Fibroblast of skin of left quadriceps (primary cell): ENCODE measurements at regions not wholly inside any gene's neighbourhood (a gene's known extent, or its start where the extent isn't known, plus 50 kb on each side); places are given as distances from the start of the nearest gene placed in this dataset.
"Not testable (repeated sequence)": the region's sequence is repeated elsewhere in the genome, so short reads cannot be mapped to it uniquely, and the experiment has no call there.

Experiments
- DNase-seq, 2 experiments: peaks; one replicate each; pipeline ENCODE4 v3.0.0-alpha.2; 2013; ENCODE audit warnings: low read depth in 2 of 2

DNA sequence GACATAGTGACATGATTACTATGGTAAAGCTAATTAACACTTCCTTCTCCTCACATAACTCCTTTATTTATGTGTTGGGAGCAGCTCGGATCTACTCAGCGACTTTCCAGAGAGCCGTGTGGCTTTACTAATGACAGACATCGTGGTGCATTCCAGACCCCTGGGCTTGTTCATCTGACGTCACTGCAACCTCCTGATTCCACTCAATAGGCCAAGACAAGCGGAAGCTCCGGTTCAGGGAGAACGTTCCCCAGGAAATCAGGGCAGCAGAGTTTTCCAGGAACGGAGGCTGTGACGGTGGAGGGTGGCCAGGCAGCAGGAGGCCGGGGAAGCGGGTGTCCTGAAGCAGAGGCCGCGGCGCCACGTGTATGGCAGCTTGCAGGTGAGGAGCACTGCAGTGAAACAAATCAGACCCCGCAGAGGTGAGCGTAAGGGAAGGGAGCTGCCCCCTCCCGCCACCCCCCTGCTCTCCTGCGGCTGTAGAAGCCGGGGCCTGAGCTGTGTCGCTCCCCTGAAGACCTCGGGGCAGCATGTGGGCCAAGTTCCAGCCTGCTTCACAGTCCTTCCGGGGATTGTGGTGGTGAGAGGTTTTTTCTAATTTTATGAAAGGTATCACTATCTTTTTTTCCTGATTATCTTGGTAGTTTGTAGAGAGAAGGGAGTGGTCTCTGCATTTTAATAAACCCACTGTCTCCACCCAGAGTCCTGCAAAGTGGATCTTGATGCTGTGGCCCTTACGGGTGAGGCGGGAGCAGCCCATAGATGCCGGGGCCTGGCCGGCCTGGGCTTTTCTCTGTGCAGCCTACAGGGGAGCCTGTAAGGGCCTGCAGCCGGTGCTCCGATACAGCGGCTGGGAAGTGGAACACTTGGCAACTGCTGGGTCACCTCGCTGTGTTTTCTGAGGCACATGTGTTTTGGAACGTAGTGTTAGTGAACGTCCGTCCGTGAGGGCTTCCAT lies 220.4 kb upstream of the IRX4 start:
- DNase-seq, result no peak

- no peak for DNase-seq
Observed at GRCh38 chr5:2101685-2102084, 219.0 kb upstream of the IRX4 start.

DNA sequence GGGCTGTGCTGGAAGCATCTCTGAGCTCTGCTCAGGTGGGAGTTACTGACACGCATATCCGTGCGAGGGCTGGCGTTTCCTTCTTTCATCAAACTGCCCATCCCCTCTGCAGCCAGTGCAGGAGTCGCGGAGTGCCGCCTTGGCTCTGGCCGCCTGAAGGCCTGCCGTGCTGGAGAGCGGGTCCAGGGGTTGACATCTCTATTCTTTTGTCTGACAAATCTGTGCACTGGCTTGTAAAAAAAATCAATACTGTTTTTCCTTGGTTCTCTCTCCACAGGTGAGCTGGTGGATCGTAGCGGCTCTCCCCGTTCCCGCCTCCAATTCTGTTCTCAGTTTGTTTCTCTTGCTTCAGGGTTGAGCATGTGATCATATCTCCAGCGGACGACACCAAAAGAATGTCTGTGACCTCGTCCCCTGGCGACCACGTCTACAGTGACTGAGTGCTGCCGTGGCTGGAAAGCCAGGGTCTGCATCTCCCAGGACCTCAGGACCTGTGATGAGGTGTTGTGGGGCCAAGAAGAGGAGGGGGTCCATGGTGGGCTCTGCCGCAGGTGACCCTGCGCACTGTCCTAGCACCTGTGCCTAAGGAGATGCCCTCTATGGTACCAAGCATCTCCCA lies 214.3 kb upstream of the IRX4 start:
- no peak for DNase-seq

- DNase-seq, result no peak
Observed at GRCh38 chr5:2095011-2095410, 212.3 kb upstream of the IRX4 start.

DNA sequence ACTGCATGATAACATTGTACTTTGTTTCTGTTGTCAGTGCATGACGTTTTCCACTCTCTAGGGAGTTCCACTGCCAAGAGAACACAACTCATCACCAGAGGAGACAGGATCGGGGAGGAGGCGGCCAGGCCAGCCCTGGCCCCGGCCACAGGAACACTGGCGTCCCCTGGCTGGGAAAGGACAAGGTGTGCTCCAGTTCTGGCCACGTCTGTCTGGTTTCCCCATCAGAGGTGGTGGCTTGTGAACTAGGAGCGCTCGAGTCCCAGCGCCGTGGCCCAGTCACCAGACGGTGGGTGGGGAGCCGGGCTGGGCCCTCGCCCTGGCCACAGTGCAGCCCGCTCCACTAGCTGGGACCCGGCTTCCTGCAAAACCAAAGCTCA lies 211.9 kb upstream of the IRX4 start:
- no peak for DNase-seq

- no peak for DNase-seq
Observed at GRCh38 chr5:2093859-2094615, 211.3 kb upstream of the IRX4 start.

DNA sequence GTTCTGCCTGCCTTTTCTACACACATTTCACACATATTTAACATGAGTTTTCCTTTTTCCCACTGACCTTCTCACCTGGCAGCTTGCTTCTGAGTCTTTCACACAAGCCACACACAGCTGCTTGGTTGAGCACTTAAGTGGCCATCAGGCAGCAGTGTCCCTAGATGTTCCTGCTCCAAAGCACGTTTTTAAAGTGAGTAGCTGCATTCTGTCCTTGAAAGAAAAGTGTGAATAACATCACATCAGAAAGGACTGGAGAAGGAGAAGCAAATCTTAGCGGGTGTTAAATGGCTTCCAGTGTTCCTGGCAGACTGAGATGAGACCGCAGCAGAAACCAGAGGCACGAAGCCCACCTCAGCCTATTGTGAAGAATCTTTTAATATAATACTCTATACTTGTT lies 209.2 kb upstream of the IRX4 start:
- DNase-seq, result no peak

DNA sequence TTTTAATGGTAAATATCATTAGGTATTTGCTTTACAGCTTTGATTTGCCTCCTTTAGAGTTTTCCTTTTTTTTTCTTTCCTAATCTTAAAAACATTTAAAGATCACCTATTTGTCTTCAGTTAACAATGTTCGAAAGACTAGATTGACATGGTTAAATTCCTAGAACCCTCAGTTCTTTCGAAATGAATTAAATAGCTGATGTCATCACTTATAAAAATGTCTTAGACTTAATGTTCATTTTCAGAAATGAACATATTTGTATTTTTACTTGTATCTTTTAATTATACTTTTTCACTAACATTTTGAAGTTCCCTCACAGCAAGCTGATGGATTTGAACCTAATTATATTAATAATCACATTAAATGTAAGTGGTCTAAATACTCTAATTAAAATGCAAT lies 205.3 kb upstream of the IRX4 start:
- no peak for DNase-seq

DNA sequence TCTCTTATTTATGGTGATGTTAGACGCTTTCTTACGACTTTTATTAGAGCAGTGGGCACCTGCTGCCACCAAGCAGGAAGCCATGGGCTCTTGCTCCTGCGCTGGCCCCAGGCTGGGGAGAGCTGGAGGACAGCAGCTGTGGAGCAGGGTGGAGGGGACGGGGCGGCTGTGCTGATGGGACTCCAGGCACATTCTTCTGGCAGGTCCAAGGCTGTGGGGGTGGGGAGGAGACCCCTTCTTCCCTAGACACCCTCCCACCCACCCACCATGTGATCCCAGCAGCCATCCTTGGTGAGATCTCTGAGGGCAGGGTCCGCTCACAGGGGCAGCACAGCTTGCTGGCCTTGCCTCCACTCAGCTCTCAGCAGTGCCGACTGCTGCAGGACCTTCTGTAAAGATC lies 192.6 kb upstream of the IRX4 start:
- no peak for DNase-seq

DNA sequence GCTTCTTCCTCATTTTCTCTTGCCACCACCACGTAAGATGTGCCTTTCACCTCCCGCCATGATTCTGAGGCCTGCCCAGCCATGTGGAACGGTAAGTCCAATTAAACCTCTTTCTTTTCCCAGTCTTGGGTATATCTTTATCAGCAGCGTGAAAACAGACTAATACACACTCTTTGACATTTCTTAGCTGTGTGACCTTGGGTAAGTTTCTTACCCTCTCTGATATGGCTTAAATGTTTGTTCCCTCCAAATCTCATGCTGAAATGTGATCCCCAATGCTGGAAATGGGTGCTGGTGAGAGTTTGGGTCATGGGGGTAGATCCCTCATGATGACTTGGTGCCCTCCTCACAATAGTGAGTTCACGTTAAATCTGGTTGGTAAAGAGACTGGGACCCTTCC lies 188.8 kb upstream of the IRX4 start:
- no peak for DNase-seq

GRCh38 chr5:2070787-2071186 lies 188.1 kb upstream of the IRX4 start:
- not testable (repeated sequence) for DNase-seq

DNA sequence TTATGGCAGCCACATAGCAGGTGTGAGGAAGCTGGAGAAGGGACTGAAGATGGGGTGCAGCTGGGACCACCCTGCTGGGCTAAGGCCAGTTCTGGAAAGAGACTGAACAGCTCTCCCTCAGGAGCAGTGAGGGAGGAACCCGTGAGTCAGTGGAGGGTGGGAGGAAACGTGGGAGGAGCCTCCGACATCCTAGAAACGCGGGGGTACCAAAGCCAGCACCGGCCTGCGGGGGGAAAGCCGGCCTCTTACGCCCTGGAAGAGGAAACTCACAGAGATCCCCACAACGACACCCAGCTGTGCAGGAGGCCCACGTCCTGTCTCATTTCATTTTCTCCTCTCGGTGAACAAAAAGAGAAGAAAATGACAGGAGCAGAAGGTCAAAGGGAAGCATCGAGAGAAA lies 185.8 kb upstream of the IRX4 start:
- no peak for DNase-seq

GRCh38 chr5:2066373-2066772 lies 183.6 kb upstream of the IRX4 start:
- DNase-seq, result no peak

GRCh38 chr5:2063380-2063779 lies 180.7 kb upstream of the IRX4 start:
- not testable (repeated sequence) for DNase-seq

- no peak for DNase-seq
Observed at GRCh38 chr5:2052687-2053086, 170.0 kb upstream of the IRX4 start.

GRCh38 chr5:2049876-2050275 lies 167.2 kb upstream of the IRX4 start:
- DNase-seq, result no peak

GRCh38 chr5:2048664-2049063 lies 165.9 kb upstream of the IRX4 start:
- no peak for DNase-seq

DNA sequence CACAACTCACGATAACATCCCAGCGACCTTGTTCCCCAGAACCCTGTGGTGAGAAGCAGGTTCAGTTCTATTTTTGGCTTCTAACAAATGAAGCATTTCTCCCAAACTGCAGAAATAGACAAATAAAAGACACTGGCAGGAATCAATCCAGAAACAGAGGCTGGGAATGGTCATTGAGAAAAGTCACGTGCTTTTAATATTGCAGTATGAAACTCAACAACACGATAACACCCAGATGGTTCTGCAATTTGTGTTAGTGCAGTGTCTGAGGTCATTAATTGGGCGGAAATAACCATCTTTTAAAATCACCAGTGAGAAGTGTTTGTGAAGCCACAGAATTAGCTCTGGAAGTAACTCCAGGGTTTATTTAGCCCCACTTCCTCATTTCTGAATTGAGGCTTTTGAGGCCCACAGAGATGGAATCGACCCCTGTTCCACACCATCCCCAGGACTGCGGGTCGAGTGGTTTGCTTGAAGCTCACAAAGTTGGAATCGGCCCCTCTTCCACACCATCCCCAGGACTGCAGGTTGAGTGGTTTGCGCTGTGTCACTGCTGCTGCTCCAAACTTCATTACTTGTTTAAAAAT lies 164.7 kb upstream of the IRX4 start:
- DNase-seq, result no peak

DNA sequence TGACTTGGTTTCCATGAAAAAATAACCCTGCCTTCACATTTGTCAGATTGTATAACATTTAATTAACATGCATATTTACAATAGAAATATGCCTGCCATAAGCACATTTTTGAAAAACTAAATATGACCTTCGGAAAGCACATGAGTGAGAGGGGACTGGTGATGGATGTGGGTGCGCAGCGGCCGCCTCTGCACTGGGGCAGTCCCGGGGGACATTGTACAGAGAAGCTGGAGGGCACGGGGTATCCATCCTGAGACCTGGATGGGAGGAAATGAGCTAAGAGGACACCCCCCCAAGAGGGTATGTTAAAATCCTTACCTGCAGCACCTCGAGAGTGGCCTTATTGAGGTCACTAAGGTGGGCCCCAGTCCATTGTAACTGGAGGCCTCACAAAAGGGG lies 161.3 kb upstream of the IRX4 start:
- no peak for DNase-seq

- DNase-seq, result no peak
Observed at GRCh38 chr5:2039180-2039531, 156.4 kb upstream of the IRX4 start.

- DNase-seq, result no peak
Observed at GRCh38 chr5:2038321-2039179, 155.8 kb upstream of the IRX4 start.
